Sigmoid colon (tissue), 6 donors: ENCODE measurements at regions not wholly inside any gene's neighbourhood (a gene's known extent, or its start where the extent isn't known, plus 50 kb on each side); places are given as distances from the start of the nearest gene placed in this dataset.

Source experiments
- DNase-seq: peaks from one replicate; pipeline ENCODE4 v3.0.0-alpha.2; 2019
- H3K27ac ChIP-seq, 4 donors: fragments of 200-600 bp; sonication (generic); one replicate each; pipeline ENCODE4 v1.5.1; 2016 to 2019; ENCODE audit warnings: mild to moderate bottlenecking in 1 of 4
- H3K27me3 ChIP-seq, 3 donors: fragments of 200-600 bp; sonication (generic); one replicate each; pipeline ENCODE4 v1.5.1; 2019; ENCODE audit warnings: mild to moderate bottlenecking in 1 of 3
- H3K36me3 ChIP-seq, 4 donors: fragments of 200-600 bp; sonication (generic); one replicate each; pipeline ENCODE4 v1.5.1; 2016 to 2019
- H3K4me1 ChIP-seq, 4 donors: fragments of 200-600 bp; sonication (generic); one replicate each; pipeline ENCODE4 v1.5.1; 2017 to 2019
- H3K4me3 ChIP-seq, 4 donors: fragments of 200-600 bp; sonication (generic); one replicate each; pipeline ENCODE4 v1.5.1; 2017 to 2019; ENCODE audit warnings: mild to moderate bottlenecking in 2 of 4, moderate library complexity in 1 of 4
- H3K9me3 ChIP-seq, 4 donors: fragments of 200-600 bp in 3 of 4; sonication (generic) in 3 of 4; one replicate each; pipeline versions ENCODE4 v1.5.1 to v1.6.1; 2013 to 2019
- EP300 ChIP-seq, 4 donors: sonication (generic); formaldehyde crosslinking; IDR thresholded peaks; one replicate each; pipeline ENCODE4 v1.6.1; 2017; ENCODE audit warnings: antibody characterized with exemption in 4 of 4
- POLR2A ChIP-seq, 2 donors: fragments of 450-650 bp; IDR thresholded peaks; one replicate each; pipeline ENCODE4 v1.6.1; 2016; ENCODE audit warnings: antibody characterized with exemption in 2 of 2, mild to moderate bottlenecking in 2 of 2, moderate library complexity in 2 of 2
- POLR2AphosphoS5 ChIP-seq, 4 donors: sonication (generic); formaldehyde crosslinking; IDR thresholded peaks; one replicate each; pipeline ENCODE4 v1.6.1; 2017; ENCODE audit warnings: antibody characterized with exemption in 4 of 4
- WGBS, 2 donors: extraction: QIAGEN DNeasy Blood & Tissue Kit; methylation state at CpG; one replicate each; pipeline ENCODE4 v1.1.7; 2013; 5-methylcytosine and 5-hydroxymethylcytosine counted together
- intact Hi-C: fragments of 100-400 bp; cut with DNase I; formaldehyde crosslinking; loops from one replicate; pipeline ENCODE4 v1.15.1; 2023
- TF ChIP-seq, protein P1 (sequence below), 4 experiments: fragments of 450-650 bp in 3 of 4; fragments of 200-600 bp in 1 of 4; IDR thresholded peaks; one replicate each; pipeline ENCODE4 v1.5.1; 2016 to 2019; ENCODE audit warnings: antibody characterized with exemption in 4 of 4, mild to moderate bottlenecking in 3 of 4, moderate library complexity in 2 of 4
- donor health status: healthy with polysubstance abuse.
- donor health status: healthy.

GRCh38 chr11:70802185-70802584 is 403.9 kb downstream of the CTTN start:
- Histone ChIP-seq H3K36me3 (peaks cover 0 to 10% (median 5%) of the 10 kb centered on the region in 4 donors), H3K4me3 (no peak overlapping the region), H3K4me1 (no peaks in the 10 kb centered on the region), H3K9me3 (no peaks in the 10 kb centered on the region), H3K27ac (no peak overlapping the region), H3K27me3 (no peaks in the 10 kb centered on the region)
- TF ChIP-seq POLR2A (IDR thresholded peaks at IDR 0.05) (no peak), EP300 (IDR thresholded peaks at IDR 0.05) (no peak), POLR2AphosphoS5 (IDR thresholded peaks at IDR 0.05) (no peak)
- TF ChIP-seq, protein P1, sequence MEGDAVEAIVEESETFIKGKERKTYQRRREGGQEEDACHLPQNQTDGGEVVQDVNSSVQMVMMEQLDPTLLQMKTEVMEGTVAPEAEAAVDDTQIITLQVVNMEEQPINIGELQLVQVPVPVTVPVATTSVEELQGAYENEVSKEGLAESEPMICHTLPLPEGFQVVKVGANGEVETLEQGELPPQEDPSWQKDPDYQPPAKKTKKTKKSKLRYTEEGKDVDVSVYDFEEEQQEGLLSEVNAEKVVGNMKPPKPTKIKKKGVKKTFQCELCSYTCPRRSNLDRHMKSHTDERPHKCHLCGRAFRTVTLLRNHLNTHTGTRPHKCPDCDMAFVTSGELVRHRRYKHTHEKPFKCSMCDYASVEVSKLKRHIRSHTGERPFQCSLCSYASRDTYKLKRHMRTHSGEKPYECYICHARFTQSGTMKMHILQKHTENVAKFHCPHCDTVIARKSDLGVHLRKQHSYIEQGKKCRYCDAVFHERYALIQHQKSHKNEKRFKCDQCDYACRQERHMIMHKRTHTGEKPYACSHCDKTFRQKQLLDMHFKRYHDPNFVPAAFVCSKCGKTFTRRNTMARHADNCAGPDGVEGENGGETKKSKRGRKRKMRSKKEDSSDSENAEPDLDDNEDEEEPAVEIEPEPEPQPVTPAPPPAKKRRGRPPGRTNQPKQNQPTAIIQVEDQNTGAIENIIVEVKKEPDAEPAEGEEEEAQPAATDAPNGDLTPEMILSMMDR (IDR thresholded peaks at IDR 0.05) = no peak
- WGBS, 2 donors = 88 to 96% methylated on average over 8 of the region's 8 CpGs
- no peak for DNase-seq
- intact Hi-C loops = no loop called here

- no peak for DNase-seq
- Histone ChIP-seq H3K4me3 (no peak overlapping the region), H3K36me3 (peaks cover 0 to 10% (median 5%) of the 10 kb centered on the region in 4 donors), H3K9me3 (no peaks in the 10 kb centered on the region), H3K27me3 (no peaks in the 10 kb centered on the region), H3K4me1 (no peaks in the 10 kb centered on the region), H3K27ac (no peak overlapping the region)
- TF ChIP-seq EP300 (IDR thresholded peaks at IDR 0.05) (no peak), POLR2A (IDR thresholded peaks at IDR 0.05) (no peak)
- intact Hi-C loops = no loop called here
- WGBS, 2 donors = 79 to 89% methylated on average over 24 of the region's 24 CpGs
Observed at GRCh38 chr11:70804139-70804837, 406.0 kb downstream of the CTTN start.

GRCh38 chr11:70805243-70805642 is 406.9 kb downstream of the CTTN start:
- Histone ChIP-seq H3K27me3 (no peaks in the 10 kb centered on the region), H3K4me3 (no peak overlapping the region), H3K9me3 (no peaks in the 10 kb centered on the region), H3K4me1 (no peaks in the 10 kb centered on the region), H3K36me3 (peaks cover 0 to 10% (median 5%) of the 10 kb centered on the region in 4 donors), H3K27ac (no peak overlapping the region)
- intact Hi-C loops = no loop called here
- WGBS, 2 donors = 88 to 95% methylated on average over 7 of the region's 7 CpGs
- TF ChIP-seq POLR2A (IDR thresholded peaks at IDR 0.05) = no peak
- TF ChIP-seq EP300 (IDR thresholded peaks at IDR 0.05) = no peak
- no peak for TF ChIP-seq POLR2AphosphoS5 (IDR thresholded peaks at IDR 0.05)
- TF ChIP-seq, protein P1 (IDR thresholded peaks at IDR 0.05) = no peak
- DNase-seq = no peak

DNA sequence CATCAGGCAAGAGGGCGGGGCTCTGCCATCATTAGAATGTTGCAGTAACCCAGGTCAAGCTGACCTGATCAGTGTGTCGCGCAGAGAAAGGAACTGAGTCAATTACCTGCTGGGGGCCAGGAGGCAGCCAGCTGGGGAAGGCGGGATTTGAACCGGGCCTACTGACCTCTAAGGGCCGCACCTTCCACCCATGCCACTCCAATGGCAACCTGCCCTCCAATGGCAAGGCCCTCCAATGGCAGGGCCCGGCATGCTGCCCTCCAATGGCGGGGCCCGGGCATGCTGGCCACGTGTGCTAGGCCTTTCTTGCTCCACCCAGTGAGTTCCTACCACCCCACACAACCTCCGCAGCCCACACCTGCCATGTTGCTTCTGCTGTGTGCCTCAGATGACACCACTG is 407.6 kb downstream of the CTTN start:
- WGBS, 2 donors = 93% methylated on average over 11 of the region's 11 CpGs
- H3K36me3 ChIP-seq = peaks cover 0 to 10% (median 5%) of the 10 kb centered on the region in 4 donors

GRCh38 chr11:70806461-70807194 is 408.3 kb downstream of the CTTN start:
- Histone ChIP-seq H3K27me3 (no peaks in the 10 kb centered on the region), H3K9me3 (no peaks in the 10 kb centered on the region), H3K36me3 (peaks cover 0 to 10% (median 5%) of the 10 kb centered on the region in 4 donors), H3K4me1 (no peaks in the 10 kb centered on the region), H3K27ac (no peak overlapping the region), H3K4me3 (no peak overlapping the region)
- TF ChIP-seq POLR2AphosphoS5 (IDR thresholded peaks at IDR 0.05) (no peak), POLR2A (IDR thresholded peaks at IDR 0.05) (no peak), EP300 (IDR thresholded peaks at IDR 0.05) (no peak)
- TF ChIP-seq, protein P1 (IDR thresholded peaks at IDR 0.05) = no peak
- intact Hi-C loops = no loop called here
- no peak for DNase-seq
- WGBS, 2 donors = 92 to 95% methylated on average over 27 of the region's 27 CpGs

More for the DNA sequence above, 407.6 kb downstream of the CTTN start:
- H3K9me3 ChIP-seq = no peaks in the 10 kb centered on the region
- H3K4me3 ChIP-seq = no peak overlapping the region
- intact Hi-C loops = no loop called here
- H3K27ac ChIP-seq = no peak overlapping the region
- H3K4me1 ChIP-seq = no peaks in the 10 kb centered on the region
- no peak for DNase-seq
- H3K27me3 ChIP-seq = no peaks in the 10 kb centered on the region
- TF ChIP-seq POLR2A (IDR thresholded peaks at IDR 0.05) (no peak), POLR2AphosphoS5 (IDR thresholded peaks at IDR 0.05) (no peak), EP300 (IDR thresholded peaks at IDR 0.05) (no peak)
- TF ChIP-seq, protein P1 (IDR thresholded peaks at IDR 0.05) = no peak
